ENCODE measurements at regions not wholly inside any gene's neighbourhood (a gene's known extent, or its start where the extent isn't known, plus 50 kb on each side); places are given as distances from the start of the nearest gene placed in this dataset.

- no peak for DNase-seq
These were observed 89.2 kb upstream of the COL5A2 start for GRCh38 chr2:189268763-189269162.

GRCh38 chr2:189273734-189274133 is 94.2 kb upstream of the COL5A2 start:
- no peak for DNase-seq

- DNase-seq: no peak
These were observed 94.8 kb upstream of the COL5A2 start for GRCh38 chr2:189274361-189274760.

GRCh38 chr2:189276277-189276676 is 96.7 kb upstream of the COL5A2 start:
- DNase-seq: no peak

- no peak for DNase-seq
These were observed 101.6 kb upstream of the COL5A2 start for GRCh38 chr2:189281201-189281600.

- no peak for DNase-seq
These were observed 105.8 kb upstream of the COL5A2 start for GRCh38 chr2:189285349-189285748.

- DNase-seq: no peak
These were observed 106.5 kb upstream of the COL5A2 start for GRCh38 chr2:189285962-189286645.

- no peak for DNase-seq
These were observed 107.8 kb upstream of the COL5A2 start for GRCh38 chr2:189287363-189287762.

GRCh38 chr2:189287982-189288521 is 108.5 kb upstream of the COL5A2 start:
- peak; percentile 75 for DNase-seq

- no peak for DNase-seq
These were observed 111.9 kb upstream of the COL5A2 start for GRCh38 chr2:189291460-189291859.

GRCh38 chr2:189293164-189293563 is 113.6 kb upstream of the COL5A2 start:
- no peak for DNase-seq

- DNase-seq: no peak
These were observed 117.9 kb upstream of the COL5A2 start for GRCh38 chr2:189297446-189297845.

- DNase-seq: no peak
These were observed 118.5 kb upstream of the COL5A2 start for GRCh38 chr2:189298038-189298437.

GRCh38 chr2:189298481-189298880 is 118.9 kb upstream of the COL5A2 start:
- no peak for DNase-seq

- DNase-seq: no peak
These were observed 120.4 kb upstream of the COL5A2 start for GRCh38 chr2:189299974-189300373.

- DNase-seq: no peak
These were observed 121.4 kb upstream of the COL5A2 start for GRCh38 chr2:189300916-189301315.

- DNase-seq: peak; percentile 28
These were observed 122.8 kb upstream of the COL5A2 start for GRCh38 chr2:189302274-189302948.

- DNase-seq: no peak
These were observed 124.8 kb upstream of the COL5A2 start for GRCh38 chr2:189304360-189304759.

- no peak for DNase-seq
These were observed 125.9 kb upstream of the COL5A2 start for GRCh38 chr2:189305291-189305943.

GRCh38 chr2:189306525-189306924 is 127.0 kb upstream of the COL5A2 start:
- DNase-seq: no peak

GRCh38 chr2:189308056-189308790 is 128.7 kb upstream of the COL5A2 start:
- DNase-seq: no peak

- DNase-seq: peak; percentile 18
These were observed 129.8 kb upstream of the COL5A2 start for GRCh38 chr2:189309331-189309730.

GRCh38 chr2:189312211-189312610 is 129.1 kb upstream of the WDR75 start:
- DNase-seq: no peak

All from DMS53 (cell line).